A549 (cell line): ENCODE measurements at regions not wholly inside any gene's neighbourhood (a gene's known extent, or its start where the extent isn't known, plus 50 kb on each side); places are given as distances from the start of the nearest gene placed in this dataset.

Source experiments
- ATAC-seq, 2 experiments: fragments of 200-7000 bp in 1 of 2; fragments of >200 bp in 1 of 2; cut with Nextera tagmentation in 1 of 2; cut with Tn5 transposase in 1 of 2; 3 replicates each; pipeline versions ENCODE4 v1.8.0 to v1.9.1; 2018 to 2020; ENCODE audit warnings: mild to moderate bottlenecking in 1 of 2, moderate library complexity in 1 of 2
- CTCF ChIA-PET: fragments of 300-600 bp; sonication (Branson Sonifier 250); formaldehyde crosslinking; extraction: SDS; loops from one replicate; lab custom pipeline; 2021; ENCODE audit warnings: antibody characterized with exemption, inconsistent platforms; lab: Yijun Ruan, JAX
- POLR2A ChIA-PET: fragments of 350-600 bp; formaldehyde crosslinking; extraction: SDS; loops from one replicate; lab custom pipeline; 2021; ENCODE audit warnings: antibody characterized with exemption, inconsistent platforms; lab: Yijun Ruan, JAX
- DNase-seq, 2 experiments: peaks; one replicate each; pipeline versions ENCODE4 v3.0.0 to v3.0.0-alpha.2; 2011 to 2016; ENCODE audit warnings: low read depth in 1 of 2, low spot score in 1 of 2
- FAIRE-seq: peaks from 2 replicates; lab custom pipeline; 2011; peaks lifted over from hg19 to GRCh38; lab: Jason Lieb, UNC
- H3K27ac ChIP-seq, 2 experiments: fragments of >200 bp; sonication (Bioruptor Twin); formaldehyde crosslinking; 3 replicates each; pipeline ENCODE4 v1.5.1; 2016 to 2017
- H3K4me1 ChIP-seq: fragments of >200 bp; sonication (Bioruptor Twin); formaldehyde crosslinking; 3 replicates; pipeline ENCODE4 v1.6.1; 2016
- H3K4me2 ChIP-seq: fragments of >200 bp; sonication (Bioruptor Twin); formaldehyde crosslinking; 3 replicates; pipeline ENCODE4 v1.6.1; 2016
- H3K4me3 ChIP-seq: fragments of >200 bp; sonication (Bioruptor Twin); formaldehyde crosslinking; 3 replicates; pipeline ENCODE4 v1.5.1; 2016
- H3K9me3 ChIP-seq: fragments of >200 bp; sonication (Bioruptor Twin); formaldehyde crosslinking; 3 replicates; pipeline ENCODE4 v1.6.1; 2016
- CHD4 ChIP-seq: fragments of 200-600 bp; sonication (generic); IDR thresholded peaks from 2 replicates; pipeline ENCODE4 v1.6.1; 2016; ENCODE audit warnings: antibody characterized with exemption, mild to moderate bottlenecking, borderline replicate concordance
- CTCF ChIP-seq: fragments of >200 bp; sonication (Bioruptor Twin); formaldehyde crosslinking; IDR thresholded peaks from 3 replicates; pipeline ENCODE4 v1.5.1; 2016
- ESRRA ChIP-seq: fragments of 150-350 bp; IDR thresholded peaks from 2 replicates; pipeline ENCODE4 v1.6.1; 2014; ENCODE audit warnings: mild to moderate bottlenecking, low read length, borderline replicate concordance
- GATA3 ChIP-seq: IDR thresholded peaks from 2 replicates; pipeline ENCODE4 v1.6.1; 2012; ENCODE audit warnings: borderline replicate concordance
- HOXB5 ChIP-seq: fragments of 250-450 bp; sonication (Bioruptor Pico); IDR thresholded peaks from 2 replicates; pipeline ENCODE4 v1.5.0; 2020; ENCODE audit warnings: mild to moderate bottlenecking, moderate library complexity
- JUNB ChIP-seq: fragments of >200 bp; sonication (Bioruptor Twin); formaldehyde crosslinking; IDR thresholded peaks from 2 replicates; pipeline ENCODE4 v1.6.1; 2016
- KDM5A ChIP-seq: fragments of 200-600 bp; sonication (generic); IDR thresholded peaks from 2 replicates; pipeline ENCODE4 v1.6.1; 2016; ENCODE audit warnings: antibody characterized with exemption, mild to moderate bottlenecking
- MAX ChIP-seq: IDR thresholded peaks from 2 replicates; pipeline ENCODE4 v1.6.1; 2012
- MAZ ChIP-seq: fragments of 150-350 bp; IDR thresholded peaks from 2 replicates; pipeline ENCODE4 v1.6.1; 2014; ENCODE audit warnings: antibody characterized with exemption, low read depth, low read length, borderline replicate concordance
- RAD21 ChIP-seq, 2 experiments: fragments of >200 bp in 1 of 2; sonication (Bioruptor Twin) in 1 of 2; formaldehyde crosslinking in 1 of 2; IDR thresholded peaks in 1 of 2; conservative IDR thresholded peaks in 1 of 2; 2 replicates in 1 of 2; 3 replicates in 1 of 2; pipeline ENCODE4 v1.6.1; 2012 to 2018; ENCODE audit warnings: inconsistent platforms in 1 of 2
- RARB ChIP-seq: fragments of 250-450 bp; sonication (Bioruptor Pico); IDR thresholded peaks from 2 replicates; pipeline ENCODE4 v1.8.0; 2021; ENCODE audit warnings: mild to moderate bottlenecking, moderate library complexity
- RCOR1 ChIP-seq: fragments of 150-350 bp; IDR thresholded peaks from 2 replicates; pipeline ENCODE4 v1.6.1; 2014; ENCODE audit warnings: antibody characterized with exemption, low read length, low read depth
- RNF2 ChIP-seq: fragments of 200-600 bp; sonication (generic); IDR thresholded peaks from 2 replicates; pipeline ENCODE4 v1.6.1; 2016; ENCODE audit warnings: low read depth, mild to moderate bottlenecking, antibody characterized with exemption, moderate library complexity, borderline replicate concordance
- USF2 ChIP-seq: fragments of 450-650 bp; IDR thresholded peaks from 2 replicates; pipeline ENCODE4 v1.6.1; 2014; ENCODE audit warnings: antibody characterized with exemption
- ZC3H11A ChIP-seq: fragments of 450-650 bp; IDR thresholded peaks from 2 replicates; pipeline ENCODE4 v1.6.1; 2014; ENCODE audit warnings: antibody characterized with exemption, mild to moderate bottlenecking
- WGBS: methylation state at CpG from one replicate; pipeline ENCODE4 v1.1.6; 2017; ENCODE audit errors: missing lambda C conversion rate; 5-methylcytosine and 5-hydroxymethylcytosine counted together
- TF ChIP-seq, protein P1 (sequence below): fragments of >200 bp; sonication (Bioruptor Twin); formaldehyde crosslinking; IDR thresholded peaks from 2 replicates; pipeline ENCODE4 v1.6.1; 2016
- TF ChIP-seq, protein P2 (sequence below): IDR thresholded peaks from 2 replicates; pipeline ENCODE4 v1.6.1; 2012; ENCODE audit warnings: low read depth, borderline replicate concordance

DNA sequence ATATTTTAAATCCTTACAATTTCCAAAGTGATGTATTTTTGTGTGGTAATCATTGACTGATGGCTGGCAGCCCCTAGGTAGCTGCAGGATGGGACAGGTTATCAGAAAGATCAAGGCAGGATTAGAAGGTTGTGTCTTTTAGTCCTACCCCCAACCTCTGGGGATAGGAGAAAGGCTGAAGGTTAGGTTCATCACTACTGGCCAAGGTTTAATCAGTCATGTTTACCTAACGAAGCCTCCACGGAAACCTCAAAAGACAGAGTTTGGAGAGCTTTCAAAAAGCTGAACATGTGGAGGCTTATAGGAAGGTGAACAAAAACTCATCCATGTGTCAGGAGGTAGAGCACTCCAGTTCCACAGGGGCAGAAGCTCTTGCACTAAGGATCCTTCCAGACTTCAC, 77.5 kb upstream of the CD163 start:
- CTCF ChIA-PET: interaction anchor here (0.5 to 1.2 kb wide), 3 partner anchors 57 to 437 kb away, joined by 3 read pairs; no protein-coding TSS in a partner anchor
- no peak overlapping the region for H3K27ac ChIP-seq
- H3K4me2 ChIP-seq: no peak overlapping the region
- WGBS: 5% methylated on average over 2 of the region's 2 CpGs
- no peak for TF ChIP-seq RCOR1
- no peak for TF ChIP-seq ZC3H11A
- TF ChIP-seq, protein P1, sequence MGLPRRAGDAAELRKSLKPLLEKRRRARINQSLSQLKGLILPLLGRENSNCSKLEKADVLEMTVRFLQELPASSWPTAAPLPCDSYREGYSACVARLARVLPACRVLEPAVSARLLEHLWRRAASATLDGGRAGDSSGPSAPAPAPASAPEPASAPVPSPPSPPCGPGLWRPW: no peak
- no peak for TF ChIP-seq GATA3
- no peak for TF ChIP-seq KDM5A
- no peak for TF ChIP-seq CTCF
- TF ChIP-seq USF2: no peak
- TF ChIP-seq, protein P2, sequence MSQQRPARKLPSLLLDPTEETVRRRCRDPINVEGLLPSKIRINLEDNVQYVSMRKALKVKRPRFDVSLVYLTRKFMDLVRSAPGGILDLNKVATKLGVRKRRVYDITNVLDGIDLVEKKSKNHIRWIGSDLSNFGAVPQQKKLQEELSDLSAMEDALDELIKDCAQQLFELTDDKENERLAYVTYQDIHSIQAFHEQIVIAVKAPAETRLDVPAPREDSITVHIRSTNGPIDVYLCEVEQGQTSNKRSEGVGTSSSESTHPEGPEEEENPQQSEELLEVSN: no peak
- TF ChIP-seq CHD4: no peak
- TF ChIP-seq RNF2: no peak
- TF ChIP-seq ESRRA: no peak
- no peak for TF ChIP-seq RAD21 (conservative IDR thresholded peaks at IDR 0.05 in 1 of 2, IDR thresholded peaks at IDR 0.05 in 1 of 2)
- TF ChIP-seq MAX: no peak
- no peak for TF ChIP-seq JUNB
- no peak for TF ChIP-seq MAZ
- TF ChIP-seq HOXB5 (CRISPR knock-in tag): no peak
- no peak for TF ChIP-seq RARB (CRISPR knock-in tag)
- POLR2A ChIA-PET: no interaction called here
- H3K9me3 ChIP-seq: no peaks in the 10 kb centered on the region
- H3K4me3 ChIP-seq: no peak overlapping the region
- ATAC-seq (no peak), FAIRE-seq (no peak), DNase-seq (no peak)
- H3K4me1 ChIP-seq: no peaks in the 10 kb centered on the region

- Histone ChIP-seq H3K27ac (no peak overlapping the region), H3K4me3 (no peak overlapping the region), H3K4me2 (no peak overlapping the region), H3K4me1 (no peaks in the 10 kb centered on the region), H3K9me3 (no peaks in the 10 kb centered on the region)
- no peak for TF ChIP-seq CTCF
- POLR2A ChIA-PET: no interaction called here
- ATAC-seq (no peak), FAIRE-seq (no peak), DNase-seq (no peak)
- CTCF ChIA-PET: interaction anchor here (1.6 kb wide), 1 partner anchor 16 kb away, joined by 3 read pairs; no protein-coding TSS in a partner anchor
- 9% methylated on average over 1 of the region's 1 CpG for WGBS
These were observed 67.7 kb upstream of the CD163 start for GRCh38 chr12:7571257-7571656.

DNA sequence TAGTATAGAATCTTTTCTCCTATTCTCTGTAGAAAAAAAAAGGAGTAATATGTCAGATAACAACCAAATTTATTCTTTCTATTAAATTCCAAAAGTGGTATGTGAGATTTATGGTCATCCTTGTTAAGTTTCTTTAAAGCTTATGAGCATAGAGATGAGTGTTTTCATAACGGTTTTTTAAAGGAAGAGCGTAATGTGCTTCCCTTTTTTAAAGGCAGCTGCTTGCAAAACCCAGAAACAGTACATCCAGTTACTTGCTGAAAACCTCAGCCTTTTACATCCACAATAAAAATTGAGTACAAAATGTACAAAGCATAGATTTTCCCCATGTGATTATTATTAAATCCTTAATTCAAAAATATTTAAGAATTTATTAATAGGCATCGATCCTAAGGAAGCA, 53.6 kb upstream of the CD163 start:
- ATAC-seq (no peak), FAIRE-seq (no peak), DNase-seq (no peak)
- no peaks in the 10 kb centered on the region for H3K9me3 ChIP-seq
- no peak overlapping the region for H3K27ac ChIP-seq
- ChIA-PET CTCF (no interaction called here), POLR2A (no interaction called here)
- H3K4me3 ChIP-seq: no peak overlapping the region
- WGBS: 26% methylated on average over 3 of the region's 3 CpGs
- no peak overlapping the region for H3K4me2 ChIP-seq
- TF ChIP-seq MAZ (no peak), ZC3H11A (no peak), CTCF (no peak)
- no peaks in the 10 kb centered on the region for H3K4me1 ChIP-seq
